ENCODE measurements at regions not wholly inside any gene's neighbourhood (a gene's known extent, or its start where the extent isn't known, plus 50 kb on each side); places are given as distances from the start of the nearest gene placed in this dataset.

- DNase-seq (ENCODE audit: extremely low read depth, low read depth), result no peak
- TF ChIP-seq CTCF (IDR thresholded peaks at IDR 0.05; ENCODE audit: low read depth, low read length), result peak; percentile 51
Measured at GRCh38 chrX:124211312-124211942, 121.0 kb upstream of the TEX13D start.

- TF ChIP-seq CTCF (IDR thresholded peaks at IDR 0.05; ENCODE audit: low read depth, low read length), result no peak
Measured at GRCh38 chrX:124212622-124213021, 119.8 kb upstream of the TEX13D start.

GRCh38 chrX:124215786-124216185 lies 116.7 kb upstream of the TEX13D start:
- no peak for TF ChIP-seq CTCF (IDR thresholded peaks at IDR 0.05; ENCODE audit: low read depth, low read length)
- DNase-seq (ENCODE audit: extremely low read depth, low read depth), result no peak

More at GRCh38 chrX:124212622-124213021, 119.8 kb upstream of the TEX13D start:
- DNase-seq (ENCODE audit: extremely low read depth, low read depth), result no peak

GRCh38 chrX:124216396-124217115 lies 115.9 kb upstream of the TEX13D start:
- DNase-seq (ENCODE audit: extremely low read depth, low read depth), result no peak
- no peak for TF ChIP-seq CTCF (IDR thresholded peaks at IDR 0.05; ENCODE audit: low read depth, low read length)

GRCh38 chrX:124217304-124218251 lies 114.9 kb upstream of the TEX13D start:
- TF ChIP-seq CTCF (IDR thresholded peaks at IDR 0.05; ENCODE audit: low read depth, low read length), result no peak
- no peak for DNase-seq (ENCODE audit: extremely low read depth, low read depth)

- DNase-seq (ENCODE audit: extremely low read depth, low read depth), result no peak
- TF ChIP-seq CTCF (IDR thresholded peaks at IDR 0.05; ENCODE audit: low read depth, low read length), result no peak
Measured at GRCh38 chrX:124223524-124223923, 108.9 kb upstream of the TEX13D start.

Measured in AG09319 (cell line).